Ecto neural progenitor cell (in vitro differentiated cells): ENCODE measurements at regions not wholly inside any gene's neighbourhood (a gene's known extent, or its start where the extent isn't known, plus 50 kb on each side); places are given as distances from the start of the nearest gene placed in this dataset.

ENCODE experiments used
- DNase-seq: peaks from one replicate; pipeline ENCODE4 v3.0.0-alpha.2; 2018; ENCODE audit warnings: low spot score

DNA sequence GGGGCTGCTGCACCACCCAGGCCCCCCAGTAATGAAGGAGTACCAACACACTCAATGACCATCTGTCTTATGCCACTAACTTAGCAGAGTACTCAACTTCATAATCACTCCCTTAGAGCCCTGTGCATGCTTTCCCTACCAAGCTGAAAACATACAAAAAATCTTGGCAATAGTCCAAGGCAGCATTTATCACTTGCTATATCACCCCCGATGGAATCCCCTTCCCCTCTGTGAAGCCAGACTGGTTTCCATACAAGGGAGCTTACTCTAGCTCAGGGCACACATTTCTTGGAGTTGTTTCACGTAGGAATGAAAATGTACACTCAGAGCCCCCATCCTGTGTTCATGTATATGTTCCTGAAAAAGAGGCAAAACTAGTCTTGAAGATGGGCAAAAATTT is 301.3 kb upstream of the TENM4 start:
- DNase-seq = no peak

DNA sequence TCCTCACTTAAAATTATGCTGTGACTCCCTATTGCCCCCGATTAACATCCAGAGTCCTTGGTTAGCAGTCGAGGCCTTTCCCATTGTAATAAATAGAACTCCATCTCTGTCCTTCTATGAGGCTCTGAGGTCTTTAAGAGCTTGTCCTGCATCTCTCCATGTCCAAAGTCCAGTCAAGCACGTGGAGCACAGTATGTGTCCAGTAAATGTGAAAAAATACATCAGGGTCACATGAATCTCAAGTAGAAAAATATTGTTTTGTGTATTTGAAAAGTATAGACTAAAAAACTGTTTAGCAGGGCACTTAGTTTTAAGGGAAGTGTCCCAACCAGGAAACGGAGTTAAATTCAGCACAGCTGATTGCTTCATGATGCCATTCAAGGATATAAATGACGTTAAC is 298.8 kb upstream of the TENM4 start:
- no peak for DNase-seq

DNA sequence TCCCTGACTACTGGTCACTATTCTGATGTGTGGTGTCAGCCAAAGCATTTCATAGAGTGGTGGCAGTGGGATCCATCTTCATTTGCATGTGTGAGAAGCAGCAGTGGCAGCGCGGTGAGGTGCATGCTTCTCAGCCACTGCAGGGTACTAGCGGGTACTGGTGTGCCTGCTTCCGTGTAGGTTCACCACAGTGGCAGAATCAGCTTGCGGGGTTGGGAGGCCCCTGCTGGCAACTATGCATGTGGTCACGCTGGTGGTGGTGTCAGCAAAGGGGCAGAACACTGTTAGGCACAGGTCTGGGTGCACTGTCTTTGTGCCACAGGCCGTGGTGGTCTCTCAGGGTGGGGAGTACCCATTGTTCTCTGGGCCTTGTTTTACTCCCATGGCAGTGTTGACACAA is 286.4 kb upstream of the TENM4 start:
- DNase-seq = no peak

DNA sequence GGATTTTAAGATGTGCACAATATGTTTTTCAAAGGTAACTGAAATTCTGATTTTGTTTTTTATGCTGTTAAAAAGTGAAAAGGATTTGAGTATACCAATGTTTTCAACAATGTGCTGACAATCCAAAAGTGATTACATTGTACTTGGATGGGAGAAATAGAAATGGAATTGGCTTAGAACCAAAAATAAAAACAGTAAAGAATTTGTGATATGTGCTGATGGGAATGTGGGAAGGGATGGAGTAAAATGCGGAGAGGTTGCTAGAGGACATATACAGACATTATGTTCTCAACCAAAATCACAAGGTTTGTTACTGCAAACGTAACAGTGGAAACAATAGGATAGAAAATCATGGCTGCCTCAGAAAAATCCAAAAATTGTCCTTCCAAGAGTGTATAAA is 279.3 kb upstream of the TENM4 start:
- no peak for DNase-seq

DNA sequence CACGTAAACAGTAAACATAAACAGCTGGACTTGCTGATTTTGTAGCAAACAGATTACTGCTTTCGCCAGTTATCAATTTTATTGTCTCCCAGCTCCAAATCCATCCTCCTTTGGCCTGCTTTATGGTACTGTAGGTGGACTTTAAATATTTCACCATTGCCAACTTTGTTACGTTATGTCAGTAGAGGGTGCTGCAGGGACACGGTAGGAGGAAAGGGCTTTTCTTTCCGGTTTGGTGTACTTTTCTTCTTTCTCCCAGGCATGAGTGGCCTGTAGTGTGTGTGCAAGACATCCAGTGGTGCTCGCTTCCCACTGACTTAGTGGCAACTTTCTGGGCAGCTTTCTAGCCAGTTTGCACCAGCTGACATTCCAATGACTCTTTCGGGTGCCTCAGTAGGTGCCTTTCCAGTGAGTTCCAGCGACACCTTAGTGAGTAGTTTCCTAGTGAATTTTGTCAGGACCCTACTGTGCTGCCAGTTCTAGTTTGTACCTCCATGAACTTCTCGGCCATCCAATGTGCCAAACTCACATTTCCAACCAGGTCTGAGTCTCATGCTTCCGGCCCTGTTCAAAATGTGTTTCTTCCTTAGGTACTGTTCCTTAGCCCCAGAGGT is 267.6 kb upstream of the TENM4 start:
- peak; percentile 53 for DNase-seq

DNA sequence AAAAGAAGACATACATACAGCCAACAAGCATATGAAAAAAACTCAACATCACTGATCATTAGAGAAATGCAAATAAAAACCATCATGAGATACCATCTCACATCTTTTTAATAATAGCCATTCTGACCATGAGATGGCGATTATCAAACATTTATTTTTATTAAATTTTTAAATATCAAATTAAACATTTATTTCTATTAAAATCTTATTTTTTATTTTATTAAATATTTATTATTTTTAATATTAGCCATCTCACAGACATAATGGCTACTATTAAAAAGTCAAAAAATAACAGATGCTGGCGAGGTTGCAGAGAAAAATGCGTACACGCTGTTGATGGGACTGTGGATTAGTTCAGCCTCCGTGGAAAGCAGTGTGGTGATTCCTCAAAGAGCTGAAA is 264.8 kb upstream of the TENM4 start:
- no peak for DNase-seq

DNA sequence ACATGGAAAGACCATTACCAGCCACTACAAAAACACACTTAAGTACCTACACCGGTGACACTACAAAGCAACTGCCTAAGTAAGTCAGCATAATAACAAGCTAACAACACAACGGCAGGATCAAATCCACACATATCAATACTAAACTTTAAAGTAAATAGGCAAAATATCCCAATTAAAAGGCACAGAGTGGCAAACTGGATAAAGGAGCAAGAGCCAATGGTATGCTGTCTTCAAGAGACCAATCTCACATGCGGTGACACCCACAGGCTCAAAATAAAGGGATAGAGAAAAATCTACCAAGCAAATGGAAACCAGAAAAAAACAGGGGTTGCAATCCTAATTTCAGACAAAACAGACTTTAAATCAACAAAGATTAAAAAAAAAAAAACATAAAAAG is 261.5 kb upstream of the TENM4 start:
- no peak for DNase-seq

DNA sequence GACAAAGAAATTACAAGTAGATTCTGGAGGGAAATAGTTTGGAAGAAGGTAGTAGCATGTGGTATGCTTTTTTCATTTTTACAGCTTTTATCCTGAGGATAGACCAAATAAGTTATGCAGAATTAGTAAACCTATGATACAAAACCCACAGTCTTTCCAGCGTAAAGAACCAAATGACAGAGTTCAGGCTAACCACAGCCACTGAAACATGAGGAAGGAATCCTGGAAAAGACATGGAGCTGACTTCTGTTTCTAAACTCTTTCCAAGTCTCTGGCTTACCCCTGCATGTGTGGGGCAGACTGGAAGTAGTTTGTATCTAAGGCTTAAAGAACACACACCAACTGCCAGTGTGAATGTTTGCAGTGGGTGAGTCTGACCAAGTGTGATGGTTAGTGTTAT is 258.4 kb upstream of the TENM4 start:
- DNase-seq = no peak

DNA sequence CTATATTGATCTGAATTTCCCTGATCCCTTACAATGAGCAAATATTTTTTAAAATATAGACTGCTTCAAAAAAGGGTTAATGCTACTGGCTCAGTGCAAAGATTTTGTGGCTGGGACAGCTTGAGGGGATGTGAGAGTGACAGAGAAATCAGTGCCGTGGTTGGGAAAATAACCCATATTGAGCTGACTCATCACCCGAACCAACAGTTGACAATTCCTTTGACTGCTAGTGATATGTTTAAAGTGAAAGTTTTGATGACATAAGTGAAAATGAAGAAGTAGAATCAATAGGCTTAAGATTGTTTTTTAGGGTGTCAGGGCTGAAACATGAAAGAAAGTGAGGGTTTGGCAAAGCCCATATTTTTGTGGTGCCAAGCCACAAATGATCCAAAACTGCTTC is 257.1 kb upstream of the TENM4 start:
- DNase-seq = no peak

DNA sequence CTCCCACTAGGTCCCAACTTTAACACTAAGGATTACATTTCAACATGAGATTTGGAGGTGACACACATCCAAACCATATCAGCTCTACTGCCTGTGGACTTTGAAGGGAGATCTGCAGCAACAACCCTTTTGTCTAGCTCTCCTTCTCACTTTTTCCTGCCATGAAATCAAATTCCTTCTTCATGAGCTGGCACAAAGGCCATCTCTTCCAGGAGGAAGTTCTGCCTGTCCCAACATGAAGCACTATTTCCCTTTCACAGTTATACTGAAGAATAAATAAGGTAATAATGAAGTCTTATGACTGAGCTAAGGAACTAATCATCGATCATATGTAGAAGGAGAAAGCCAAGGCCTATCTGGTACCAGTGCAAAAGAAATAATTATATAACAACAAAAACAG is 253.5 kb upstream of the TENM4 start:
- DNase-seq = no peak

DNA sequence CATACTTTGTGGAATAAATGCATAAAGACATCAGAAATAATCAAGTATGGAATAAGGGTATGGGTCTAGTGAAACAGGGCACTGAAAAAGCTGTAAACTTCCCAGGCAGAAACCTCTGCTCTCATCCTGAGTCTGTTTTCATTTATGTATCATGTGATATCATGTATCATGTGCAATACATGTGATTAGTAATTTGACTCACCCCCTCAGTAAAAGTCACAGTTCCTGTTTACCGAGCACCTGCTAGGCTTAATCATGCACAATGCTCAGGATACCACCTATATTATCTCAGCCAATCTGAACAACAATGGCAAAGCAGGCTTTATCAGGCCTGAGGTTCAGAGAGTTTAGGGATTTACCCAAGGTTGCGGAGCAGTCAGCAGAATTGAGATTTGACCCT is 250.6 kb upstream of the TENM4 start:
- DNase-seq = no peak

DNA sequence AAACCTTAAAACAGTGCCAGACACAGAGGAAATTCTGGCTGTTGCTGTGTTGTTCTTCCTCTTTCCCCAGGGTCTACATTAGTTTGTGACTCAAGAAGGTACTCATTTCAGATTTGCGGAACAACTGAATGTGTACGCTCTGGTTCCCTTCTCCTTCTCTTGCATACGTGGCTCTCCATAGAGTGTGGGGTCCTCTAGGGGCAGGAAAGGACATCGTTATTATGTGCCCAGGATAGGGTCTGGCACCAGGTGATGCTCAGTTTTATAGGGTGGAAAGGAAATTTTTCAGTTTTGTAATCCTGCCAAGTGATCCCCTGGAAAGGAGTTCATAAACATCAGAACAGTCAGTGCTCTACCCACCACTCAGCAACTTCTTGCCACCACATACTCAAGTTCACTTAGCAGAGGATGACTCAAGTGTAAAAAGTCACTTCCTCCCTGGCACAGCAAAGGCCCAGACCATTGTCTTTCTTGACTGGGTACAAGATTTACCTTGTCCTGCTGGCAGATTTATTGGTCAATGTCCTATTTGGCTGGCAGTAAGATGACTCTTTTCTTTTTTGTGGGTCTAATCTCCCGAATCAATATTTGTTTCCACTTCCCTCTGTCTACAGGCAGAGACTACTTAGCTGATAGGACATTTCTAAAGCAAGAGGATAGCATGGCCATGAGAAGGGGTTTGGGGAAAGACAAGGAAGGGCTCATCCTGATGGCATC is 246.0 kb upstream of the TENM4 start:
- DNase-seq = no peak

DNA sequence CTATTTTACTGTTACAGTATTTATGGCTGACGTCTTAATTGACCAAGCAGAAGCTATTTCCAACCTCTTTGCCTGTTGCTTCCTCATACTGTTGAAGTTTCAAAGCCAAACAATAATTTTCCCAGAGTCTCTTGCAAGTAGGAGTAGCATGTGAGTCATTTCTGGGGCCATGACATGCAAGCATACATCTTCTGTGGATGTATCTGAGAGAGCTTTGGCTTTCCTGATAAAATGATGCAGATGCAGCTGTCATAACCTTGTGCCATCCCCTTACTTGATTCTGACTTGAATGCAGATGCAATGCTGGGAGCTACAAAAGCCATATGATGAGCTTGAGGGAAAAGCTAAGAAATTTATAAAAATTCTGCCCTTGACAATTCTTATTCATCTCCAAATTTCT is 243.1 kb upstream of the TENM4 start:
- no peak for DNase-seq

DNA sequence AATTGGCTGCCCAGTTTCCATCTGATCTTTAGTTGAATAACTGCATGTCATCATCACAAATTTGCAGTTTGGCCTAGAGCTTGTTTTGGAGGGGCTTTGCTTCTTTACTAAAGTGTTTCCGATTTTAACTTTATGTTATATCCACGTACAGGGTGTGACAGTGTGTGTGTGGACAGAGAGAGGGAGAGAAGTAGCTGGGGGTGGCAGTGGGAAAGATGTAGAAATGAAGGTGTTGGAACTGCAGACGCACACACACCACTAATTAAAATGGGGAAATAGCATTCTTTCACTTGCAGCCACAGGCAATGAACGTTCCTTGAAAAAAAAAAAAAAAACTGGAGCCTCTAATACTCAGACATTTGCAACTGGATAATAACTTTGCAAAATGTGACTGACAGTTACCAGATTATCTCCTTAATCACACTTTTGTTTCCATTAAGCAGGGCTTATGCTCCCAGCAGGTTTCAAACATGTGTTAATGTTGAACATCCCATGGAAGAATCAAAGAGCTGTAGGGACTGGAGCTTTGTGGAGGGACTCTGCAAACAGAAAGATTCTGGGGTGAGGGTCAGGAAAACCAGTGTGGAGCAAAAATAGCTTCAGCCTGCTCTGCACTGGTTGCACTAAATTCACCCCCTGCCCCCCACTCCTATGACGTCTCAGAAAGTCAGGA is 238.1 kb upstream of the TENM4 start:
- no peak for DNase-seq

DNA sequence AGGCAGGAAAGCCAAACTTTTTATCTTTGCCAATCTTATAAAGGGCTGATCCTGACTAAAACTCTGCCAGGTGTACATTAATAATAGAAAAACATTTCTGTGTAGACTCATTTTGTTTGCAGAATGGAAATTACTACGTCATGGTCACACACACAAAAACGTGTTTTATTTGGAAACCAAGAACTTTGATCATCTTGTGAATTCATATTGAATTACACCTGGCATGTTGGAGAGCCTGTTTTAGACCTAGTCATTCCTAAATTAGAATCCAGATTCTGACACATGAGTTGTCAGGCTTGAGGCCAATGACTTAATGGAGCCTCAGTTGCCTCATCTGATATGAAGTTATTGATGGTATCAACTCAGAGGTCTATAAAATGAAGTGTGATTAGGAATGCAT is 235.6 kb upstream of the TENM4 start:
- DNase-seq = no peak

DNA sequence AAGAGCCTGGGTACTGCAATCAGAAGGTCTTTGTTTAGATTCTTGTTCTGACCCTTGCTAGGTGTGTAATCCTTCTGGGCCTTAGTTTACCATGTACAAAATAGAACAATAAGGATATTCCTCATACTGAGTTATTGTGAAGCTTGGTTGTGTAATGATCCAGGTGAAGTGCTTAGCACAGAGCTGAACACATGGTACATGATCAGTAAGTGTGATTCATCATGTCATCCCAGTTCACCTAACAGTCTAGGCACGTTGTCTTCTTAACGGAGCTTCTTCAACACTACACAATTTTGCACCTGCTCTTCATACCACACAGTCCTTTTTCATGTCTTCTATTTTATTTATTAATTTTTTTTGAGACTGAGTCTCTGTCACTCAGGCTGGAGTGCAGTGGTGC is 234.3 kb upstream of the TENM4 start:
- no peak for DNase-seq

DNA sequence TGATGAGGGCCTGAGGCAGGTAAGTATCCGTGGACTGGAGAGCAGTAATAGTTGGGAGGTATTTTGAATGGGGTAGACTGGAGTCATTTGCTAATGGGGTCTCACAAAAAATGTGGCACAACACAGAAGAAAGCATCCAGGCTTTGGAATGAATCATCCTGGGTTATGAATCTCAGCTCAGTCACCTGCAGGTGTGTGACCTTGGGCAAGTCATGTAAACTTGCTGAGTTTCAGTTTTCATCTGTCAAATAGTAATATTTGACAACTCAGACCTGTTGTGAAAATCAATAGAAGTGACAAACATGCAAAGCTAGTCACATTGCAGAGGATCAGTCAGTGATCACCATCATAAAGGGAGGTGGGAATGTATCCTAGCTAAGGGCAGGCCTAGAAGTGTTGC is 232.0 kb upstream of the TENM4 start:
- no peak for DNase-seq

DNA sequence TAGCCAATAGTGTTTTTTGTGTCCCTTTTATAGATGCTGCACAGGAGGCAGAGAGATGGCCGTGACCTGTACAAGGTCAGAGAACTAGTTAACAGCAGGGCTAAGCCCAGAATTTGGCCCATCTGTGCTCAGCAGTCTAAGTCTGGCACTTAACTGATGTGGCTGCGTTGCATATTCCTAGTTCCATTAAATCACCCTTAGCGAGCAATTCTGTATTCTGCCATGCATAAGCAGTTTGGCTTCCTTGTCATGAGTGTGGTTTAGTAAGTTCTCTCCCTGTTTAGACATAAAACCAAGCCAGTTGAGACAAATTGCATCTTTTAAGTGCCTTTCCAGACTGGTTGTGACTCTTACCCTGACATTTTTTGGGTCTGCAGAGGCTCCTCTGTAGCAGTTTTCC is 230.6 kb upstream of the TENM4 start:
- no peak for DNase-seq

DNA sequence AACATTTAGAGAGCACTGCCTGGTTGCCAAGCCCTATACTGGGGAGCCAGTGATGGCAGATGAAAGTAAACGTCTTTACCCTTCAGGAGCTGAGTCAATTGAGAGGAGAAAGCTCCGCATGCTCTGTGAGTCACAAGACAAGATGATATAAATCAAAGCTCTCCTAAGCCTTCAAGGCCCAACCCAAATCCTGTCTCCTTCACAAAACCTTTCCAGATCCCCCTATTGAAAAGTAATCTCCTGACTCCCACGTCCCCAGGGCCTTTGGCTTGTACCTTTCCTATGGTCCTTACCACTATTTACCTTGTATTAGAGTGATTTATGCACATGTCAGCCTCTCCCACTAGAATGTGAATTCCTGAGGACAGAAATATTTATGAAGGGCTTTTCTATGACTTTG is 230.1 kb upstream of the TENM4 start:
- no peak for DNase-seq

DNA sequence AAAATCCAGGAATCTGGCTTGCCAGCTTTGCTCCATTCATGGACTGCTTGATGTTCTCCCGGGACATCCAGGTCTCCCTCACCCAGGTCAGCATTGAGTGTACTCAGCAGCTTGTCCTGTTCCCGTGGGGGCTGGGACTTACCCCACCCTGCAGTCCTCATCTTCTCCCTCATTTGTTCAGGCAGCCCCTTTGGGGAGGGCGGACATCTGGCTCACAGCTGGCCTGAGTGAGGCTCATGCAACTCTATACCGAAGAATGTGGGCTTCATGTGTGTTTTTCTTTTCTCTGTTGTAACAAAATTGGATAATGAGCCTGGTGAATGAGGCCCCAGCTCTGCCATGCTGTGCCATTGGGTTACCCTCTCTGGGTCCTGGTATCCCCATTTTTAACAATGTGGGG is 227.7 kb upstream of the TENM4 start:
- no peak for DNase-seq

DNA sequence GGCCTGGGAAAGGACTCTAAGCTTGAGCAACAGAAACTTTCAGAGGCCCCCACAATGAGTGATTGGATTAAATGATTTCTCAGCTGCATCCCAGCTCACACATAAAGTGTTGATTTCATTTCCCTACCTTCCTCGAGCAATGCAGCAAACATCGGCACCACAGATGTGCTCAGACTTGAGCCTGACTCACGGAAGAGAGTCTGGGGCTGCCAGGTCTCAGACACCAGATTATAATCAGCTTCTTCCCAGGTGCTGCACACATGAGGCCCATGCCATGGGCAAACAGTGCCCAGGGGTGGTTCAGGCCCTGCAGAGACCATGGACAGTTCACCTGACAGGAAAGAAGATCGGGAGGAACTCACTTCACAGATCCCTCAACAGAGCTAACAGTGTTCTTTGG is 226.6 kb upstream of the TENM4 start:
- DNase-seq = no peak

DNA sequence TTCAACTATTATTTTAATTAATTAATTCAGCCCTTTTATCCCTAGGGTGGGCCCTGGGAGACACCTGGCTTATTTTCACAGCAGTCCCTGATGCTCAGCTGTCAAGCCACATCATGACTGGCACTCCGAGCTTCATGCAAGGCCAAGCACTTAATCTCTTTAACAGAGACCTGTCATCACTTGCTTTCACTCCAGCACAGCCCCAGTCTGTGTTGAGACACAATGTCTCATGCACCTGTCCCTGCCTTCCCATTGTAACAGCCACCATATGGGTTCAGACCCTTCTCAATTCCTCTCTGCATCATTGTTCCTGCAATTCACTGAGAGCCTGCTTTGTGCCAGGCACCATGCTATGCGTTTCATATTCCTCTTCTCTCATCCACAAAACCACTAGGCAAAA is 222.2 kb upstream of the TENM4 start:
- DNase-seq = no peak

DNA sequence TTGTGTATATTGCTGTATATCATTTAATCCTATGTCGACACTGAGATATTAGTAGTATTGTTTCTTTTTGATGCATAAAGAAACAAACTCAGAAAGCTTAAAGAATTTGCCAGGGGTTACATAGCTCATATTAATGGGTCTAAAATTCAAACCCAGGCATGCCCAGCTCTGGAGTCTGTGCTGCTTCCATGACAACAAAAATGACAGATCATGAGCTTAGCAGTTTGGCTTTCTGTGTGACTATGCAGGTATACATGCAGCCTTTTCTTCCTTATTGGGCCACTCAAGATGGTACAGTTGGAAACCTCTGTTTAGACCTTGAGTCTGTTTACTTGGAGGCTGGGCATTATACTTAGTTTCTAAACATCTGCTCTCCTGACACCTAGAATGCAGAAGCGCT is 220.5 kb upstream of the TENM4 start:
- DNase-seq = no peak
